ENCODE measurements at regions not wholly inside any gene's neighbourhood (a gene's known extent, or its start where the extent isn't known, plus 50 kb on each side); places are given as distances from the start of the nearest gene placed in this dataset.

GRCh38 chr4:104964410-104965175, 182.1 kb upstream of the TET2 start:
- DNase-seq (ENCODE audit: low read depth in 2 of 2), result no peak

- no peak for DNase-seq (ENCODE audit: low read depth in 2 of 2)
Measured at GRCh38 chr4:104966349-104967033, 180.2 kb upstream of the TET2 start.

DNA sequence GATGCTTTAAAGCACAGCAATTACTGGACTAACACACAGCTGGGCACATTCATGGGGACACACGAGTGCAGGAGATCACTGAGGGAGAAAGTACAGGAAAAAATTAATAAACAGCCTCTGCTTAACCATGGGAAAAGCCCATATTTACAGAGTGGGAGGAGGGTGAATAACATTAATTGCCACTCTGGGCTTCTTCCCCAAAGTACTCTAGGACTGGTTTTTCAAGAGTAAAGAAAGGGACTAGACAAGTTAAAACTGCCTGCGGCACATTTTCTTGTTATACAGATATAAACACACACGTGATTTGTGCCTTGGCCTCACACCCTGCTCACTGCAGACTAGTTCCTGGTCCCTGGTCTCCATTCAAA, 179.7 kb upstream of the TET2 start:
- DNase-seq (ENCODE audit: low read depth in 2 of 2), result no peak

DNA sequence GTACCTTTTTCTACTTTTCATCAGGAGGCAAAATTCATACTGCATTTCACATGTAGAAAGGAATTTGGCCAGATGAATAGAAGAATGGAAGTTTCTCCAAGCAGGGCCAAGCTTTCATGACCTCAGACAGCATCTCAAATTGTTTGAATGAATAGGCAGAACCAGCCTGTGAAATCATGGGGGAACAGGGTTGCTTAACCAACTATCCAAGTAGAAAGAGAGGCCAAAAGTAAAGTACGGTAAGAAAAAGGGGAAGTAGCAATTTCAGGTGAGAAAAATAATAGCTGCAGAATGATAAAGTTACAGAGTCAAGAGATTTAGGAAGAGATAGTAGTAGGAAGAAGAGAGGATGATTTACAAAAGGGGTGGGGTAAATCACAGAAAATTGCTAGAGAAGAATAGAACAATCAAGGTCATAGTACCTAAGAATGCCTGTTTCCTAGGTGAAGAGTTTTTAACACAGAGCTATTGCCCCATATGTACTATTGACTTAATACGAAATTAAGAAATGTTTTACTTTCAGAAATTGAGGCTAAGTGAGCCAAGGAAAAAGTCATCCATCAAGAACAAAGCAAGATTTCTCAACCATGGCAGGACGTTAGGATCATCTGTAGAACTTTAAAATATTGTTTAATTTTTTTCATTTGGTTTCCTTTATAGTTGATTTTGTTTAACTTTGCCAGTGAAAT, 177.1 kb upstream of the TET2 start:
- DNase-seq (ENCODE audit: low read depth in 2 of 2), result no peak

DNA sequence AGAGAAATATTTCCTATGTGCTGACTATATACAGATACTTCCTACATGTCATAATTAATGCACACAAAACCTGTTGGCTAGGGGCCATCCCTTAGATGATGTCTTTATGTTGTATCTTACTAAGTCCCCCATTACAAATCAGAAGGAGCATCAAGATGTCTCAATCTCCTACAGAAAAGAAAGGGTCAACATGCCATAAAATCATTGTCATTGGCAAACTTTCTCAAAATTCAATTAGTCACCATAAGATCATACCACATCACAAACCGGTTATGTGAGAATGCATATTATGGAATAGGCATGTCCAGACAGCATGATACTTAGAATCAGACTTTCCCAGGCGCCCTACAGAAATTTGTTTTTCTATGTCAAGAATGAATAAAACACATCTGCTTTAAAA, 175.2 kb upstream of the TET2 start:
- no peak for DNase-seq (ENCODE audit: low read depth in 2 of 2)

DNA sequence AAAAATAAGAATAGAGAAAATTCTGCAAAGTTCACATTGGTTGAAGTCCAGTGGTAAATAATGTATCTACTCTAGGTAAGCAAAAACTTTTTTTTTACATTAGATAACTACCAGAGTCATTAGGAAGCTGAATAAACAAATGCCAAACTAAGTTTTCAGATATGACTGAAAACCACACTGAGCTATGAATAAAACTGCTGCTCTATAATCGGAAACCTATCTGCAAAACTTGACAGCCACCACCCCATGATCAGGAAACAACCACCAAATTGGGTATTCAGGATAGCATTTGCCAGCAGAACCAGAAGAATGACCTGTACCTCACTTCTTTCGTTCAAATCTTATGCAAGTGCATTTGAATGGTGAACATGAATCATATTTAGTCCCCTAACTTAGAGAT, 173.0 kb upstream of the TET2 start:
- no peak for DNase-seq (ENCODE audit: low read depth in 2 of 2)

DNA sequence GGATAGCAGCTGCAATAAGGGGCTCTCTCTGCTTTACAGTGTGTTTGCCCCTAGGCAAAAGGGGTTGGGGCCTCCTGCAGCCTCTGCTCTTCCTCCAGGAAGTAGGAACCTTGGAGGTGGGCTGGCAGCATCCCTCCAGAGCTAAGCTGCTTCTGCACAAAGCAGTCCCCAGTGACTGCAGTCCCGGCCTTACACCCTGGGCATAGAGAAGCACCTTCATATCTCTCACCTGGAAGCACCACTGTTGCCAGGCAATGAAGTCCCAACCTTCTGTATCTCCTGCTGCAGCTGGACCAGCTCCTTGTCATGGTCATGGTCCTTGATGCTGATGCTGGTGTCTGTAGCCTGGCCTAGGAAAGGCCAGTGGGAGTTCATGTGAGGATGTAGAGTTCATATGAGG, 171.1 kb upstream of the TET2 start:
- no peak for DNase-seq (ENCODE audit: low read depth in 2 of 2)

- no peak for DNase-seq (ENCODE audit: low read depth in 2 of 2)
Measured at GRCh38 chr4:104976262-104976661, 170.4 kb upstream of the TET2 start.

DNA sequence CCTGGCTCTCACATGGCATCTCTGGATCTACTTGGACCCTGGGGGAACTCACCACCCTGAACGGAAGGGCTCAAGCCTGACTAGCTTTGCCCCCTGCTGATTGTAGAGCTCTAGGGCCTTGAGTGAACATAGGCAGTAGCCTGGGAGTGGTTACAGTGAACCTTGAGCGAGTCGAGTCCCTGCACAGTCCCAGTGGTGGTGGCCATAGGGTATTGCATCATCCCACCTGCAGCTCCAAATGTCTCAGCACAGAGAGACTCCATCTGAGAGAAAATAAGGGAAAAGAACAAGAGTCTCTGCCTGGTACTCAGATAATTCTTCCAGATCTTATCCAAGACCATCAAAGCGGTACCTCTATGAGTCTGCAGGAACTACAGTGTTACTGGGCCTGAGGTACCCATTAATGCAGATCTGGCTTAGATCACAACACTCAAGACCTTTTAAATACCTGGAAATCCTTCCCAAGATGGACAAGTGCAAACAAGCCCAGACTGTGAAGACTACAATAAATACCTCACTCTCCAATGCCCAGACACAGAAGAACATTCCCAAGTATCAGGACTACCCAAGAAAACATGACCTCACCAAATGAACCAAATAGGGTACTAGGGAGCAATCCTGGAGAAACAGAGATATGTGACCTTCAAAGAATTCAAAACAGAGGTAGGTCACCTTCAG, 167.5 kb upstream of the TET2 start:
- no peak for DNase-seq (ENCODE audit: low read depth in 2 of 2)

DNA sequence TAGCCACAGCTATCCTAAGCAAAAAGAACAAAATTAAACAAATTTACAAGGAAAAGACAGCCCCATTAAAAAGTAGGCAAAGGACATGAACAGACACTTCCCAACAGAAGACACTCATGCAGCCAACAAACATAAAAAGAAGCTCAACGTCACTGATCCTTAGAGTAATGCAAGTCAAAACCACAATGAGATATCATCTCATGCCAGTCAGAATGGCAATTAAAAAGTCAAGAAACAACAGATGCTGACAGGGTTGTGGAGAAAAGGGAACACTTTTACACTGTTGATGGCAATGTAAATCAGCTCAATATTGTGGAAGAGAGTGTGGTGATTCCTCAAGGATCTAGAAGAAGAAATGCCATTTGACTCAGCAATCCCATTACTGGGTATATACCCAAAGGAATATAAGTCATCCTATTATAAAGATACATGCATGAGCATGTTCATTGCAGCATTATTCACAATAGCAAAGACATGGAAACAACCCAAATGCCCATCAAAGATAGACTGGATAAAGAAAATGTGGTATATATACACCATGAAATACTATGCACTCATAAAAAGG, 163.0 kb upstream of the TET2 start:
- no peak for DNase-seq (ENCODE audit: low read depth in 2 of 2)

- no peak for DNase-seq (ENCODE audit: low read depth in 2 of 2)
Measured at GRCh38 chr4:104986306-104986705, 160.4 kb upstream of the TET2 start.

DNA sequence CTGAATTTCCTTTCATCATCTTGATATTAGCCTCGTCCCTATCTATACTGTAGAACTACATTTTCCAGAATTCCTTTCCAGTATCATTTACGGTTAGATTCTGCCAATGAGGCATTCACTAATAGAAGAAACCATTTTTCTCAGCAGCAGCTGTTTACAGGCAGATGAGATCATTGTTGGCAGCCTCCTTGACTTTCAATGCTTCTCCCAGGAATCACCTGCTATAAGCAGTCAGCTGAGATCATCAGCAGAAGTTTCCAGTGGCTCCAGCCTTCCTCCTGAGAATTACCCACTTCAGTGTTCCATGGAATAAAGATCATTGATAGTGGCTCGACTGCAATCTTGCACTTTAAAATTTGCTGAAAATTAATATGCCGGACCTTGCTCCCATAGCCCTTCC, 157.3 kb upstream of the TET2 start:
- DNase-seq (ENCODE audit: low read depth in 2 of 2), result no peak

- DNase-seq (ENCODE audit: low read depth in 2 of 2), result no peak
Measured at GRCh38 chr4:105002278-105002677, 144.4 kb upstream of the TET2 start.

DNA sequence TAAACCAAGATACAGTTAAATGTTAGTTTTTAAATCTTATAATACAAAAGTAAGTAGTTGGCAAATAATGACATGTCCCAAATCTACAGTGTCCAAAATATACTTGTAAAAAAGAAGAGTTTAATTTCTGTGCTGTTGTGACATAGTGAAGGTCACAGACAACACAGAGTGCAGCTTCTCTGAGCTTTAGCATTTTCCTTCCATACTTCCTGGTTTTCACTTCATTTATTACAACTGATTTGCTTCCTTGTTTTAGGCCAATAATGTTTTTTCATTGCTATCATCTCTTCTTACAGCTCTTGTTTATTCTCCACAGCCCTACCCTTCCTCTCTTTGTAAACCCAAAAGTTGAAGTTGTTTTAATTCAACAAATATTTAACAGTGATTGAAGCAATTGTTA, 132.4 kb upstream of the TET2 start:
- no peak for DNase-seq (ENCODE audit: low read depth in 2 of 2)

GRCh38 chr4:105014635-105015034, 132.0 kb upstream of the TET2 start:
- DNase-seq (ENCODE audit: low read depth in 2 of 2), result no peak

GRCh38 chr4:105015750-105016149, 130.9 kb upstream of the TET2 start:
- DNase-seq (ENCODE audit: low read depth in 2 of 2), result no peak

GRCh38 chr4:105022811-105023667, 123.6 kb upstream of the TET2 start:
- DNase-seq (ENCODE audit: low read depth in 2 of 2), result no peak

DNA sequence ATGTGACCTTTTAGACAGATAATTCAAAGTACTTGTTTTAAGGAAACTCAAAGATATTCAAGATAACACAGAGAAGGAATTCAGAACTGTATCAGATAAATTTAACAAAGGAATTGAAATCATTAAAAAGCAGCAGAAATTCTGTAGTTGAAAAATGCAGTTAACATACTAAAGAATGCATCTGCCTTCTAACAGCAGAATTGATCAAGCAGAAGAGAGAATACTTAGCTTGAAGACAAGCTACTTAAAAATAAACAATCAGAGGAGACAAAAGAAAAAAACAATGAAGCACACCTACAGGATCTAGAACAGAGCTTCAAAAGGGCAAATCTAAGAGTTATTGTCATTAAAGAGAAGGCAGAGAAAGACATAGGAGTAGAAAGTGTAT, 123.0 kb upstream of the TET2 start:
- no peak for DNase-seq (ENCODE audit: low read depth in 2 of 2)

DNA sequence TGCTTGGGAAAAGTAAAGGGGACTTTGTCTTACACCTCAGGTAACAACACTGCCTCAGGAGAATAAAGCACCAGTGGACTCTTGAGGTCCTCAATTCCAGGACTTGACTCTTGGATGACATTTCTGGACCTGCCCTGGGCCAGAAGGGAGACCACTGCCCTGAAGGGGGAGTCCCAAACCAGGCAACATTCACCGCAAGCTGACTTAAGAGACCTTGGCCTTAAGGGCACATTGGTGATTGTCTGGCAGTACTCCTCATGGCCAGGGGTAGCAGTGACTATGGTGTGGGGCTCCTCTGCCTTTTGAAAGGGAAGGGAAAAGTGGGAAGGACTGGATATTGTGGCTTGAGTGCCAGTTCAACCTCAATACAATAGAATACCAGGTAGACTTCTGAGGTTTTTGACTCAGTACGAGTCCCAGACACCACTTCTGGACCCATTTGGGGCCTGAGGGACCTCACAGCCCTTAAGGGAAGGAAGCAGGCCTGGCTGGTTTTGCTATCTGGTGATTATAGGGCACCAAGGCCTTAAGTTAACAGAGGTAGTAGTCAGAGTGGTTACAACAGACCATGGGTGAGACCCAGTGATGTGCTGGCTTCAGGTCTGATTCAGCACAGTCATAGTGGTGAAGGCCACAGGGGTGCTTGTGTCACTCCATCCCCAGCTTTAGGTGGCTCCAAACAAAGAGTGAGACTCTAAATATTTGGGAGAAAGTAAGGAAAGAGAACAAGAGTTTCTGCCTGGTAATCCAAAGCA, 121.2 kb upstream of the TET2 start:
- no peak for DNase-seq (ENCODE audit: low read depth in 2 of 2)

GRCh38 chr4:105036991-105037390, 109.7 kb upstream of the TET2 start:
- no peak for DNase-seq (ENCODE audit: low read depth in 2 of 2)

GRCh38 chr4:105042451-105042850, 104.2 kb upstream of the TET2 start:
- no peak for DNase-seq (ENCODE audit: low read depth in 2 of 2)

All from stimulated activated CD8-positive, alpha-beta memory T cell treated with anti-CD3 and anti-CD28 coated beads, Interleukin-15, amount 100 ng/mL, for 4 hours (primary cell).